ENCODE measurements at regions not wholly inside any gene's neighbourhood (a gene's known extent, or its start where the extent isn't known, plus 50 kb on each side); places are given as distances from the start of the nearest gene placed in this dataset.

GRCh38 chr7:31284106-31284505, 56.4 kb downstream of the NEUROD6 start:
- Histone ChIP-seq H3K9me3 (ENCODE audit: insufficient read depth, low read depth, low read length) (no peaks in the 10 kb centered on the region), H4K8ac (ENCODE audit: low read depth, low read length) (no peak overlapping the region), H2AK5ac (ENCODE audit: low read length) (no peak overlapping the region), H3K79me2 (ENCODE audit: control insufficient read depth, insufficient read depth, low read length, poor library complexity) (no peaks in the 10 kb centered on the region), H3K4me3 (ENCODE audit: low read depth, low read length) (no peak overlapping the region), H2AFZ (ENCODE audit: insufficient read depth, low read length, poor library complexity) (no peak overlapping the region), H3K18ac (ENCODE audit: low read length) (no peak overlapping the region), H3K4me2 (ENCODE audit: low read length) (no peak overlapping the region), H3K14ac (ENCODE audit: low read length) (no peak overlapping the region), H2BK12ac (ENCODE audit: low read length) (no peak overlapping the region), H3K9ac (ENCODE audit: low read length) (no peak overlapping the region), H3K27me3 (ENCODE audit: insufficient read depth, low read length) (no peaks in the 10 kb centered on the region), H4K12ac (ENCODE audit: low read depth, low read length) (no peak overlapping the region), H2BK120ac (ENCODE audit: insufficient read depth, low read length, poor library complexity) (no peak overlapping the region), H3K27ac (ENCODE audit: low read depth, low read length) (no peak overlapping the region), H3K23ac (ENCODE audit: low read length) (no peak overlapping the region), H3K36me3 (ENCODE audit: control insufficient read depth in 1 of 2, insufficient read depth in 2 of 2, low read length in 2 of 2) (no peaks in the 10 kb centered on the region), H3K4me1 (ENCODE audit: control insufficient read depth in 1 of 2, insufficient read depth in 2 of 2, low read length in 2 of 2) (no peaks in the 10 kb centered on the region), H4K91ac (ENCODE audit: low read depth, low read length) (no peak overlapping the region), H3K4ac (ENCODE audit: low read depth, low read length) (no peak overlapping the region), H3K79me1 (ENCODE audit: low read length) (no peaks in the 10 kb centered on the region), H2BK5ac (ENCODE audit: low read depth, low read length, poor library complexity) (no peak overlapping the region)
- DNase-seq: no peak
- WGBS (ENCODE audit: extremely low coverage, insufficient coverage, insufficient read length): no CpG with 5 or more reads among the region's 4 CpGs

- Histone ChIP-seq H3K14ac (ENCODE audit: low read length) (no peak overlapping the region), H2AFZ (ENCODE audit: insufficient read depth, low read length, poor library complexity) (no peak overlapping the region), H4K12ac (ENCODE audit: low read depth, low read length) (no peak overlapping the region), H3K4me2 (ENCODE audit: low read length) (no peak overlapping the region), H2BK12ac (ENCODE audit: low read length) (no peak overlapping the region), H3K4me1 (ENCODE audit: control insufficient read depth in 1 of 2, insufficient read depth in 2 of 2, low read length in 2 of 2) (no peaks in the 10 kb centered on the region), H3K9me3 (ENCODE audit: insufficient read depth, low read depth, low read length) (no peaks in the 10 kb centered on the region), H3K23ac (ENCODE audit: low read length) (no peak overlapping the region), H3K9ac (ENCODE audit: low read length) (no peak overlapping the region), H2AK5ac (ENCODE audit: low read length) (no peak overlapping the region), H4K91ac (ENCODE audit: low read depth, low read length) (no peak overlapping the region), H2BK5ac (ENCODE audit: low read depth, low read length, poor library complexity) (no peak overlapping the region), H3K4me3 (ENCODE audit: low read depth, low read length) (no peak overlapping the region), H4K8ac (ENCODE audit: low read depth, low read length) (no peak overlapping the region), H3K27ac (ENCODE audit: low read depth, low read length) (no peak overlapping the region), H3K36me3 (ENCODE audit: control insufficient read depth in 1 of 2, insufficient read depth in 2 of 2, low read length in 2 of 2) (no peaks in the 10 kb centered on the region), H2BK120ac (ENCODE audit: insufficient read depth, low read length, poor library complexity) (no peak overlapping the region), H3K27me3 (ENCODE audit: insufficient read depth, low read length) (no peaks in the 10 kb centered on the region), H3K79me1 (ENCODE audit: low read length) (no peaks in the 10 kb centered on the region), H3K18ac (ENCODE audit: low read length) (no peak overlapping the region), H3K4ac (ENCODE audit: low read depth, low read length) (no peak overlapping the region), H3K79me2 (ENCODE audit: control insufficient read depth, insufficient read depth, low read length, poor library complexity) (no peaks in the 10 kb centered on the region)
- WGBS (ENCODE audit: extremely low coverage, insufficient coverage, insufficient read length): no CpG with 5 or more reads among the region's 5 CpGs
- no peak for DNase-seq
Observed at GRCh38 chr7:31271641-31272405, 68.7 kb downstream of the NEUROD6 start.

GRCh38 chr7:31267486-31267885, 73.0 kb downstream of the NEUROD6 start:
- Histone ChIP-seq H2BK12ac (ENCODE audit: low read length) (no peak overlapping the region), H3K4me1 (ENCODE audit: control insufficient read depth in 1 of 2, insufficient read depth in 2 of 2, low read length in 2 of 2) (no peaks in the 10 kb centered on the region), H3K4ac (ENCODE audit: low read depth, low read length) (no peak overlapping the region), H3K14ac (ENCODE audit: low read length) (no peak overlapping the region), H3K79me1 (ENCODE audit: low read length) (no peaks in the 10 kb centered on the region), H2AFZ (ENCODE audit: insufficient read depth, low read length, poor library complexity) (no peak overlapping the region), H3K4me3 (ENCODE audit: low read depth, low read length) (no peak overlapping the region), H3K27ac (ENCODE audit: low read depth, low read length) (no peak overlapping the region), H3K4me2 (ENCODE audit: low read length) (no peak overlapping the region), H2BK5ac (ENCODE audit: low read depth, low read length, poor library complexity) (no peak overlapping the region), H4K91ac (ENCODE audit: low read depth, low read length) (no peak overlapping the region), H3K9me3 (ENCODE audit: insufficient read depth, low read depth, low read length) (no peaks in the 10 kb centered on the region), H3K23ac (ENCODE audit: low read length) (no peak overlapping the region), H2AK5ac (ENCODE audit: low read length) (no peak overlapping the region), H3K36me3 (ENCODE audit: control insufficient read depth in 1 of 2, insufficient read depth in 2 of 2, low read length in 2 of 2) (no peaks in the 10 kb centered on the region), H3K9ac (ENCODE audit: low read length) (no peak overlapping the region), H3K18ac (ENCODE audit: low read length) (no peak overlapping the region), H3K27me3 (ENCODE audit: insufficient read depth, low read length) (no peaks in the 10 kb centered on the region), H3K79me2 (ENCODE audit: control insufficient read depth, insufficient read depth, low read length, poor library complexity) (no peaks in the 10 kb centered on the region), H4K12ac (ENCODE audit: low read depth, low read length) (no peak overlapping the region), H2BK120ac (ENCODE audit: insufficient read depth, low read length, poor library complexity) (no peak overlapping the region), H4K8ac (ENCODE audit: low read depth, low read length) (no peak overlapping the region)
- WGBS (ENCODE audit: extremely low coverage, insufficient coverage, insufficient read length): no CpG with 5 or more reads among the region's 1 CpG
- DNase-seq: no peak

- no peak overlapping the region for H4K91ac ChIP-seq (ENCODE audit: low read depth, low read length)
- H3K9me3 ChIP-seq (ENCODE audit: insufficient read depth, low read depth, low read length): no peaks in the 10 kb centered on the region
- H4K12ac ChIP-seq (ENCODE audit: low read depth, low read length): no peak overlapping the region
- H3K36me3 ChIP-seq (ENCODE audit: control insufficient read depth in 1 of 2, insufficient read depth in 2 of 2, low read length in 2 of 2): no peaks in the 10 kb centered on the region
- no CpG with 5 or more reads among the region's 2 CpGs for WGBS (ENCODE audit: extremely low coverage, insufficient coverage, insufficient read length)
- no peak overlapping the region for H3K23ac ChIP-seq (ENCODE audit: low read length)
- no peak overlapping the region for H2BK5ac ChIP-seq (ENCODE audit: low read depth, low read length, poor library complexity)
- H3K4me2 ChIP-seq (ENCODE audit: low read length): no peak overlapping the region
- no peak overlapping the region for H4K8ac ChIP-seq (ENCODE audit: low read depth, low read length)
- no peak overlapping the region for H3K4ac ChIP-seq (ENCODE audit: low read depth, low read length)
- no peaks in the 10 kb centered on the region for H3K79me2 ChIP-seq (ENCODE audit: control insufficient read depth, insufficient read depth, low read length, poor library complexity)
- no peak overlapping the region for H2AK5ac ChIP-seq (ENCODE audit: low read length)
- no peak overlapping the region for H3K9ac ChIP-seq (ENCODE audit: low read length)
- H3K79me1 ChIP-seq (ENCODE audit: low read length): no peaks in the 10 kb centered on the region
- H3K14ac ChIP-seq (ENCODE audit: low read length): no peak overlapping the region
- no peak overlapping the region for H3K27ac ChIP-seq (ENCODE audit: low read depth, low read length)
- DNase-seq: no peak
- no peaks in the 10 kb centered on the region for H3K27me3 ChIP-seq (ENCODE audit: insufficient read depth, low read length)
- no peak overlapping the region for H2AFZ ChIP-seq (ENCODE audit: insufficient read depth, low read length, poor library complexity)
- H2BK120ac ChIP-seq (ENCODE audit: insufficient read depth, low read length, poor library complexity): no peak overlapping the region
- H2BK12ac ChIP-seq (ENCODE audit: low read length): no peak overlapping the region
- H3K18ac ChIP-seq (ENCODE audit: low read length): no peak overlapping the region
- H3K4me1 ChIP-seq (ENCODE audit: control insufficient read depth in 1 of 2, insufficient read depth in 2 of 2, low read length in 2 of 2): no peaks in the 10 kb centered on the region
- no peak overlapping the region for H3K4me3 ChIP-seq (ENCODE audit: low read depth, low read length)
Observed at GRCh38 chr7:31263338-31263737, 77.2 kb downstream of the NEUROD6 start.

Measured in trophoblast cell (in vitro differentiated cells and primary cell).